GM18870 (cell line): ENCODE measurements at regions not wholly inside any gene's neighbourhood (a gene's known extent, or its start where the extent isn't known, plus 50 kb on each side); places are given as distances from the start of the nearest gene placed in this dataset.
"Not testable (repeated sequence)": the region's sequence is repeated elsewhere in the genome, so short reads cannot be mapped to it uniquely, and the experiment has no call there.

Source experiments
- ATAC-seq: cut with Tn5 transposase; IDR thresholded peaks from one replicate; pipeline ENCODE4 v1.9.1; 2021; ENCODE audit warnings: moderate library complexity; ENCODE audit not compliant: unreplicated experiment

DNA sequence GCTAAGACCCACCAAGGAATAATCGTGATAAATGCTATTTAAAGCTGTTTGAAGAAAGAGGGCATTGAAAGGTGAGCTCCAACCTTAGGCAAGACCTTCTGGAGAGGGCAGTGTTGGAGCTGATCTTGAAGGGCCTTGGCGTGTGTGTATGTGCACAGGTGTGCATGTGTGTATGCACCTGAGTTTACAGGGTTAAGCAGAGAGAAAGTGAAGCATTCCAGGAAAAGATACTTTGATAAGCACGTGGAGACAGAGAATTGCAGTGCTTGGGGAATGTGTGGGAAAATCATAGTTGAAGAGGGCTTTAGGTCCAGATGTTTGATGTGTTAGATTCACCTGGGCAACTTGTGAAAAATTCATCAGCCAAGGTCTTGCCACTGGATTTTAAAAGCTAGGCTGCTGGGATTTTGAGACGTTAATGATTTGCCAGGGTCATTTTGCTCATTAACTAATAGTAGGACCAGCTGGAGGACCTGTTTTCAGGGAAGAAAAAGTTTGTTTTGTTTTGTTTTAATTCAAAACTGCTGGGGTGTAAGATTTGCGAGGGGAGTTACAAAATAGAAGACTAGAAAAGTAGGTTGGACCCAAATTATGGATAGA, 78.3 kb upstream of the ANKRD55 start:
- ATAC-seq: no peak

DNA sequence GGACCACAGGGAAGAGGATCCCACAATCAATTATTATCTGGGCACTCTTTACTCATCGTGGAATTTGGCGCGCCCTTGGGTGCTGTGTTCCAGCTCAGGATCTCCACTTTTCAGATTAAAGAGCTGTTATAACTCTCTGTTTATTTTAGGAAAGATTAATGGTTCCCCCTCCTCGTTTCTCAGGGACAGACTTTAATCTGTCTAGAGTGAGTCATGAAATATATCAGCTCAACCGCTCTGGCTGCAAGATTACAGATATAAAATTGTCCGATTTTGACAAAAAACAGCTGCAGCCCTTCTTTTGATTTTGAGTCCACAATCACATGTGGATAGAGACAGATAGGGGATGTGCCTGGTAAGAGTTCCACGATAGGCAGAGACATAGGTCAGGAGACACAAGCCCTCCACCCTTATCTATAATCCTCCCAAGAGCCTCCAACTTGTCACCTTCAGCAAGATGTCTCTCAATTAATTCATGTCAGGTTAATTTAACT, 77.6 kb upstream of the ANKRD55 start:
- no peak for ATAC-seq

- ATAC-seq: no peak
These were observed 76.2 kb upstream of the ANKRD55 start for GRCh38 chr5:56309262-56309826.

GRCh38 chr5:56307714-56308333, 74.7 kb upstream of the ANKRD55 start:
- no peak for ATAC-seq

GRCh38 chr5:56306433-56307150, 73.5 kb upstream of the ANKRD55 start:
- ATAC-seq: no peak

DNA sequence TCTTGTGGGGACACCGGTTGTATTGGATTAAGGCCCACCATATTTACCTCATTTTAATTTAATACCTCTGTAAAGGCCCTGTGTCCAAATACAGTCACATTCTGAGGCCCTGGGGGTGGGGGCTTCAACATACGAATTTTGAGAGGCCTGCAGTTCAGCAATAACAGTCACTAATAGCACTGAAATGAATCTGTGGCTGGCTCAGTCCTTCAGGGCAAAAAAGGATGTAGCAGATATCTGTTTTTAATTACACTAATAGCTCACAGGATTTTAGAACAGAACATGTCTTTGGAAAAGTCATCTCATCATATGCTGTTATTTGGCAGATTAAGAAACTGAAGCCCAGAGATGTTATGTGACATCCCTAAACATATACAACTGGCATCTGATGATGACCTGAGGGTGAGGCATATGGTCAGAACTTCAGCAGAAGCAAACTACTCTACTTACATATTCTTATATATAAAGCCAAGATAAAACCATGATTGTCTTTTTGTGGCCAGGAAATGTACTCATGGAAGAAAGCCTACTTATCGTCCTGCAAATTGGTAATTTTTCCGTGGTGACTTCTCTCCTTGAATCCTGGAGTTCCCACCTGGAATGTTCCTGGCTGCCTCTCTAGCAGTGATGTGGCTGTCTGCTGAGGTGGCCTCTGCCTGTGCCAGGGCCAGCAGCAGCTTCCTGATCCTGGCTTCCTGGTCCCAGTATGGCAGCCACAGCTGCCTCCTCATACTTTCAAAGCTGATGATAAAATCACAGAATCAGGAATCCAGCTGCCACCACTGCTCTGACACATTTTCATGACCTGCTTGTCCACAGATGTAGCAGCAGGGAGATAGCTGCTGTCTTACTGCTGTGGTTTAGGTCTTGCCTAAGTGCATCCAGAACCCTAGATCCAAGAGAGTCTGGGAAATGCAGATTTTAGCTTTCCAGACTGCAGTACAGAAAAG, 72.1 kb upstream of the ANKRD55 start:
- no peak for ATAC-seq

- ATAC-seq: no peak
These were observed 70.4 kb upstream of the ANKRD55 start for GRCh38 chr5:56303511-56303910.

DNA sequence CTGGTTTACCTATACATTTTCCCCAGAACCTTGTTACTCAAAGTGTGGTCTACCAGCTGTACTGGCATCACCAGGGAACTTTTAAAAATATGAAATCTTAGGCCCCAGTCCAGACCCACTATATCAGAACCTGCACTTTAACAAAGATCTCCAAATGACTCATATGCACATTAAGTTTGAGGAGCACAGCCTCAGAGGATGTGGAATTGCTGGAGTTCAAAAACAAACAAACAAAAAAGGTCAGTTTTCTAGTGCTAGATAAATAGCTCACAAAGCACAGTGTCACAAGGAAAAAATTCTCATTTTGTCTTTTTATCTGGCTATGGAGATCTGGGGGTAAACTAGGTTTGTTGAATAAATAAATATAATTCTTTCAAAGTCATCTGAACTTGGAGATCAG, 68.9 kb upstream of the ANKRD55 start:
- no peak for ATAC-seq

DNA sequence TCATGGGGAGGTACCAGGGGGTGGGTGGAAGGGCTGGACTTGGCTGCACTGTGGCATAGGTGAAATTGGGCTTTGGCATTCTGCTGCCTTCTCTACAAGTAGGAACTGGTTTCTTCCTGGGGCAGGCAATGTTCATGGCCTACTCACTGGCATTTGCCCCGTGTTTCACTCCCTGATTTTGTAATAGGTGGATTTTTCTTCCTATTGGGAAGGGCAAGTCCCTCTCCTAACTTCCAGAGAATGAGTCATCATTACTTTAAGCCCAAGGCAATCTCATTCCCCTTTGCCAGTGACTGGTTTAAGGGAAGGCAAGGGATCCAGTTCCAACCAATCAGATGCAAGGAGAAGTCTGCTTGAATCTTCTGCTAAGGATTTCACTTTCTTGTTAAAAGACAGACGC, 67.9 kb upstream of the ANKRD55 start:
- no peak for ATAC-seq

DNA sequence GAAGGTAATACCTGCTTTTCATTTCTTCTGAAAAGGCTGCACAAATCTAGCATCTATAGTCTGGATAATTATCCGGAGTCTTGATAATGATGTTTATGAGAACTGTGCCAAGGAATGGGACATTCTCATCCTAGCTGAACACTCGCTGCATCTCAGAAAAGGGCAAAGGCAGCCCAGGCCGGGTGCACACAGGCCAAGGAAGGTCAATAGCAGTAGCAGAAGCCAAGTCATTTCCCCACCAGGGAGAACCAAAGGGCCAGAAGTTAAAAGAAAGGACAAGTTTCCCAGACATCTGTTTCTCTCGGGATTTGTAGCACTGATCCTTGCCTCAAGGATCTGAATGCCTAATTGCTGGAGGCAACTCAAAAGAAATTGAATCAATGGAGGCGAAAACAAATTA, 66.1 kb upstream of the ANKRD55 start:
- ATAC-seq: no peak

- ATAC-seq: no peak
These were observed 65.4 kb upstream of the ANKRD55 start for GRCh38 chr5:56298336-56299090.

GRCh38 chr5:56297851-56298250, 64.7 kb upstream of the ANKRD55 start:
- ATAC-seq: no peak

DNA sequence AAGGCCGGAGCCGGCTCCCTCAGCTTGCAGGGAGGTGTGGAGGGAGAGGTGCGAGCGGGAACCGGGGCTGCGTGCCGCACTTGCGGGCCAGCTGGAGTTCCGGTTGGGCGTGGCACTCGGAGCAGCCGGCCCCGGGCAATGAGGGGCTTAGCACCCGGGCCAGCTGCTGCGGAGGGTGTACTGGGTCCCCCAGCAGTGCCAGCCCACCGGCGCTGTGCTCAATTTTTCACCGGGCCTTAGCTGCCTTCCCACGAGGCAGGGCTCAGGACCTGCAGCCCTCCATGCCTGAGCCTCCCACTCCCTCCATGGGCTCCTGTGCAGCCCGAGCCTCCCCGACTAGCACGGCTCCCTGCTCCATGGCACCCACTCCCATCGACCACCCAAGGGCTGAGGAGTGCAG, 62.2 kb upstream of the ANKRD55 start:
- not testable (repeated sequence) for ATAC-seq

GRCh38 chr5:56294354-56294753, 61.2 kb upstream of the ANKRD55 start:
- no peak for ATAC-seq

DNA sequence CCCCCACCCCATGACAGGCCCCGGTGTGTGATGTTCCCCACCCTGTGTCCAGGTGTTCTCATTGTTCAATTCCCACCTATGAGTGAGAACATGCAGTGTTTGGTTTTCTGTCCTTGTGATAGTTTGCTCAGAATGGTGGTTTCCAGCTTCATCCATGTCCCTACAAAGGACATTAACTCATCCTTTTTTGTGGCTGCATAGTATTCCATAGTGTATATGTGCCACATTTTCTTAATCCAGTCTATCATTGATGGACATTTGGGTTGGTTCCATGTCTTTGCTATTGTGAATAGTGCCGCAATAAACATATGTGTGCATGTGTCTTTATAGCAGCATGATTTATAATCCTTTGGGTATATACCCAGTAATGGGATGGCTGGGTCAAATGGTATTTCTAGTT, 59.7 kb upstream of the ANKRD55 start:
- not testable (repeated sequence) for ATAC-seq

DNA sequence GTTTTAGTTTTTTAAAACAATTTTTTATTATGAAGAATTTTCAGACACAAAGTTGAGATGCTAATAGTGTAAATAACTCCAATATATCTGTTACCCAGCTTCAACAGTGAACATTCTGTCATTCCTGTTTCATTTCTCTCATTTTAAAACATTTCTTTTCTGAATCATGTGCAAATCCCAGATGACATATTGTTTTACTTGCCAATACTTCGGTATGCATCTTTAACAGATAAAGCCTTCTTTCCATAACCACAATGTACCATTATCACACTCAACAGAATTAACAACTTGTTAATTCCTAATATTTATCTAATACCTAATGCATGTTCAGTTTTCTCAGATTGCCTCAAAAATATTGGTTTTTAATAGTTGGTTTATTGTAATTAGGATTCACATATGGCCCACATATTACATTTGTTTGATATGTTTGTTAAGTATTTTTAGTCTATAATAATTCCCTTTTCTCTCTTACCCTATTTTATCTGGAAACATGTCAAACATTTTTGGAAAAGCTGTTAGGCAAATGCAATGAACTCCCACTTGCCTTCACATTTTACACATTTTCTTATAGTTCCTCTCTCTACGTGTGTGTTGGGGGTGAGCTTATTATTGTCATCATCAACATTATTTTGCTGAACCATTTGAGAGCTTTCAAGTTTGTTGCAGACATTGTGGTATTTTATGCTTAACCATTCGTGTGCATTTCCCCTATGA, 58.7 kb upstream of the ANKRD55 start:
- no peak for ATAC-seq

- ATAC-seq: no peak
These were observed 58.0 kb upstream of the ANKRD55 start for GRCh38 chr5:56291079-56291643.

DNA sequence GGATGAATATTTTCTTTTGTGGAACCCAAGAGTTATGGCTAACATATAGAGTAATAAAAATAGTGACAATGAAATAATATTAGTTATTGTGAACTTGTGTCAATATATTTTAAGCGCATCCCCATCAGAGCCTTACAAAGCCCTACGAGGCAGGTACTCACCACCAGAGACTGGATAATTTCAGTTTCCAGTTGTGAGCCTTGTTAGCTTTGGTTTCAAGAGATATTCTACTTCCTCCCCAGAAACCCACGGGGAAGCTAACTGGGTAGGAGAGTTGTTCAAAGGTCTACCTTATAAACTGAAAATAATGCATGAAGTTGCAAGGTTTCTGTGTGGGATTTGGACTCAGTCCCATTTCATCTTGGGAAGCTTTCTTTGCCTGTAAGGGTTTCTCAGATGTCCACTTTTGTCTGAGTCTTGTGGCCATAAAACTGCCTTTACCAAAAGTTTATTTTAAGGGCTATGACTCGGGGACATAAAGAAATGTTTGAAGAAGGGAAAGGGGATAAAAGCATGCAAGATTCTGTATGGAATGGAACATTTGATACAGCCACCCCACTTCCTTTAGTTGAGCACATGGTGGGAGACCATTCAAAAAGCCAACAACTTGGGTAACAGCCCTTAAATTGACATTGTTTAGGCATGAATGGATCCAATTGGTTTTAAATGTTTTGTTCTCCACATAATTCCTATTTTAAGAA, 57.4 kb upstream of the ANKRD55 start:
- ATAC-seq: no peak

DNA sequence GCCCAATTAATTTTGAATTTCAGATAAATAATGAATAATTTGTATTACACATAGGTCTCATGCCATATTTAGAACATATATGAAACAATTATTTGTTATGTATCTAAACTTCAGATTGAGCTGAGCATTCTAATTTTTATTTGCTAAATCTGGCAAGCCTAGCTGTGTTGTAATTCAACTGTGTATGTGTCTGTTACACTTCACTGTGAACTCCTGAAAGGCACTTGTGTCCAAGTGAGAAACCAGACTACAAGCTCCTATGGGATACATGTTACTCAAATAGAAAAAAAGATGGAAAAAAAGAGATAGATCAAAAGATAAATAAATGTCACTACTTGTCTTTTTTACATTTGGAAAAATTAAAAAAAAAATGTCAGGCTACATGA, 56.5 kb upstream of the ANKRD55 start:
- ATAC-seq: no peak
